Activated CD8-positive, alpha-beta T cell treated with anti-CD3 and anti-CD28 coated beads, Interleukin-2, amount 10 ng/mL, durations not matched to agents 7 days and 5 days (primary cell): ENCODE measurements at regions not wholly inside any gene's neighbourhood (a gene's known extent, or its start where the extent isn't known, plus 50 kb on each side); places are given as distances from the start of the nearest gene placed in this dataset.

ENCODE experiments used
- ATAC-seq: fragments of 150-1000 bp; cut with Tn5 transposase; one replicate; pipeline ENCODE4 v1.10.0; 2021; ENCODE audit warnings: moderate library complexity
- CTCF ChIA-PET: fragments of 350-600 bp; sonication (Branson Sonifier 250); formaldehyde crosslinking; loops from one replicate; lab custom pipeline; 2021; ENCODE audit warnings: antibody characterized with exemption; lab: Charles Lee
- POLR2A ChIA-PET: fragments of 350-600 bp; sonication (Branson Sonifier 250); formaldehyde crosslinking; loops from one replicate; lab custom pipeline; 2021; ENCODE audit warnings: antibody characterized with exemption; lab: Charles Lee
- DNase-seq: peaks from one replicate; pipeline ENCODE4 v3.0.0-alpha.2; 2020
- H3K27ac Mint-ChIP-seq: one replicate; pipeline ENCODE4 v1.8.0; 2021; ENCODE audit warnings: mild to moderate bottlenecking, mixed read lengths
- H3K27me3 Mint-ChIP-seq: one replicate; pipeline ENCODE4 v1.8.0; 2021; ENCODE audit warnings: low read depth, mixed read lengths
- H3K36me3 Mint-ChIP-seq: one replicate; pipeline ENCODE4 v1.8.0; 2021; ENCODE audit warnings: low read depth, mixed read lengths
- H3K4me1 Mint-ChIP-seq: one replicate; pipeline ENCODE4 v1.8.0; 2021; ENCODE audit warnings: low read depth, mixed read lengths
- H3K4me3 Mint-ChIP-seq: one replicate; pipeline ENCODE4 v1.8.0; 2021; ENCODE audit warnings: mild to moderate bottlenecking, mixed read lengths
- H3K9me3 Mint-ChIP-seq: one replicate; pipeline ENCODE4 v1.8.0; 2022; ENCODE audit warnings: mixed read lengths; ENCODE audit not compliant: insufficient read depth

DNA sequence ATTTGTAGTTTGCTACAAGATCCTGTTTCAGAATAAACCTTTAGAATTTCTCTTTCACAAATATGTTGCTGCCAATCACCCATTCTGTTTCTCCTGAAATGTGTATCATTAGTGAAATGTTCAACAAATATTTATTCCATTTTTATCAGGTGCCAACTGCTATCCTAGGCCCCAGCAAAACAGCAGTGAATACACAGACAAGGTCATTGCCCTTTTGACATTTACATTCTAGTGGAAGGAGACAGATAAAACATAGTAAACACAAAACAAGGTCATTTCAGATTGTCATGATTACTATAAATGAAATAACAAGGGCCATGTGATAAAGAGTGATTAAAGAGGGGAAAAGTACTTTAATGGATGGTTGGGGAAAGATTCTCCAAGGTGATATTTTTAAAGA is 404.8 kb upstream of the PHF14 start:
- H3K4me3 Mint-ChIP-seq = no peak overlapping the region
- no peaks in the 10 kb centered on the region for H3K4me1 Mint-ChIP-seq
- H3K9me3 Mint-ChIP-seq = no peaks in the 10 kb centered on the region
- H3K27ac Mint-ChIP-seq = no peak overlapping the region
- no peak for ATAC-seq
- DNase-seq = no peak
- no peaks in the 10 kb centered on the region for H3K27me3 Mint-ChIP-seq
- ChIA-PET CTCF (no interaction called here), POLR2A (no interaction called here)
- no peaks in the 10 kb centered on the region for H3K36me3 Mint-ChIP-seq

DNA sequence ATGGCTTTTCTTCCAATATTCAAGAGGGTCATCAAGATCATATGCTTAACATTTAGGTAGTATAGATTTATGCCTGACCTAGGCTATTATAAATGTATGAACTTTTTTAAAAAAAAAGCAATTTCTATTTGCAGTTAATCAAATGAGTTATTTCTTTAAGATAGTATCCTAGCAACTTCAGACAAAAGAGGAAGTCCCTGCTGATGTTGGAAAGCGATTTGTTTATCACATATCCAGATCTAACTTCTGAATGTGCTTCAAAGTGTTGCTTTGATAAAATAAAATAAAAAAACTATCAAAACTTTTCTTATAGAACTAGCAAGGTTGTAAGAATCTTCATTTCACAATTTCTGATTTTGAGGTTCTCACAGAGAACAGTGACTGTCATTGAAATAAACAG is 401.9 kb upstream of the PHF14 start:
- Mint-ChIP-seq H3K27ac (no peak overlapping the region), H3K9me3 (no peaks in the 10 kb centered on the region), H3K27me3 (no peaks in the 10 kb centered on the region), H3K36me3 (no peaks in the 10 kb centered on the region), H3K4me1 (no peaks in the 10 kb centered on the region), H3K4me3 (no peak overlapping the region)
- DNase-seq (no peak), ATAC-seq (no peak)
- ChIA-PET CTCF (no interaction called here), POLR2A (no interaction called here)

DNA sequence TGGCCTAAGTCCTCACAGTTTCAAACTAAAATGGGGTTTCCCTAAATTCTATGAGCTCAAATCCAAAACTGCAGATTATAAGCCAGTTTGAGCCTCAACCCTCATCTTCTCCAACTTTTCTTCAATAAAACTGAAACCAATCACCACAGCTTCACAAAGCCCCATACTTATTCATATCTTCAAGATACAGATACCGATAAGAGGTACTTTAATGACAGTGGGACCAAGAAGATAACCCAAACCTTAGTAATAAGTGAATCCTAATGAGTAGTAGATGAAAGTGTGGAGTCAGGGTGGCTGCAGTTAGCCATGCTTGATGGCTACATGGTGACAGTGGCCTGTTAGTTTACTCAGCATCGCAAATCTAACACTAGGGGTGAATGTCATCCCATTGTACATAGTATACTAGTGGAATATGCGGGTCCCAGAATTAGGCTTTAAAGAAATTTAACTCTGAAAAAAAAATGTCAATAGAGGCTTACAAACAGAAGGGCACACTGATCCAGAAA is 395.8 kb upstream of the PHF14 start:
- H3K27ac Mint-ChIP-seq = no peak overlapping the region
- no peaks in the 10 kb centered on the region for H3K27me3 Mint-ChIP-seq
- no peaks in the 10 kb centered on the region for H3K9me3 Mint-ChIP-seq
- ChIA-PET CTCF (no interaction called here), POLR2A (no interaction called here)
- no peaks in the 10 kb centered on the region for H3K36me3 Mint-ChIP-seq
- H3K4me1 Mint-ChIP-seq = no peaks in the 10 kb centered on the region
- H3K4me3 Mint-ChIP-seq = no peak overlapping the region
- ATAC-seq (no peak), DNase-seq (no peak)

DNA sequence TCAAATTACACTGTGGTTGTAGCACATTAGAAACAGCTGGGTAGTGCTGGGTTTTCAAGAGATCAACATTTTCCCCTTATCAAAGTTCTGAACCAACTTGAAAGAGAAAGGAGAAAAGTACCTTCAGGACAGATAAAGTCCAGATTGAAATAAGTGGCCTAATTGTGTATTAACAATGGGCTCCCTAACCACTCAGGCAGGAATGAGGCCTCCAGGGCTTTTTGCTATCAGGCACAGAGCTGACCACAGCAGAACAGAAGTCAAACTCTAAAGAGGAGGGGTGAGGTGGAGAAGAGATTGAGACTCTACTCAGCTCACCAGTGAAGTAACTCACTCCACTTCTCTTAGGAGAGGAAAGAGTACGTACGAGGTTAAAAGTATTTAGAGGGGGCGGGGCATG is 394.1 kb upstream of the PHF14 start:
- no peaks in the 10 kb centered on the region for H3K36me3 Mint-ChIP-seq
- DNase-seq = no peak
- no peaks in the 10 kb centered on the region for H3K27me3 Mint-ChIP-seq
- POLR2A ChIA-PET = interaction anchor here (0.6 kb wide), 1 partner anchor 31 kb away, joined by 3 read pairs; no protein-coding TSS in a partner anchor
- no peaks in the 10 kb centered on the region for H3K4me1 Mint-ChIP-seq
- no peak overlapping the region for H3K4me3 Mint-ChIP-seq
- no peaks in the 10 kb centered on the region for H3K9me3 Mint-ChIP-seq
- no peak overlapping the region for H3K27ac Mint-ChIP-seq
- ATAC-seq = no peak
- CTCF ChIA-PET = no interaction called here

DNA sequence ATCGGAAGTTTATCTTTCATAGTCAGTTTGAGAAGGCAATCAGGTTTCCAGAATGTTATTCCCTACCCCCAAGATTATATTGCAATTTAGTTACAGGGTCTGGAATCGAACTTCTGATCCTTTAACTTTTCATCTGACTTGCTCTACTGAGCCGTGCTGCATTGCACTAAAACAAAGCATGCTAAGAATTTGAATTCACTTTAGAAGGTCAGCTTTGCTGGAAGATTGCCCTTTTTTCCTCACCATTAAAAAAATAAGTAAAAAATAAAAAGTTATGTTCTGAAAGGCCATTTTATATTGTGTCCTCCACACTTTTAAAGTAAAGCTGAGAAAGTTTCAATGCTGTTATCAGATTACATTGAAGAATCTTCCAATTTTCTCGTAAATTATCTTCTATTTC is 388.8 kb upstream of the PHF14 start:
- POLR2A ChIA-PET = no interaction called here
- H3K4me3 Mint-ChIP-seq = no peak overlapping the region
- ATAC-seq = no peak

DNA sequence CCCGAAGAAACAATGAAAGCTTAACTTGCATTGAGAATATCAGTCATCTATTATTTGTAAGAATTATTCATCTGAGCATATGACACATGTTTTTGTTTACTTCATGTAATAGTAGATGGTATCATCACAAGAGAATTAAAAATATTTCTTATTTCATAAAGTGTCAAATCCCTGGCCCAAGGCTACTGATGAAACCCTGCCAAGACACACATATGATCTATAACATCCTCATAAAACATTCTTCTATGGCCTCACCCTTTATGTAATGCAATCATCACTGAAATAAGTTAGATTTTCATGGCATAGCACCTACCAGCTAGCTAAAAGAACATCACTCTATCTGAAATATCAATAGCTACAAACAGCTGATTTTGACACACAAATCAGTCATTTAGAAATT is 385.6 kb upstream of the PHF14 start:
- peaks cover 2% of the 10 kb centered on the region for H3K27me3 Mint-ChIP-seq
- H3K27ac Mint-ChIP-seq = no peak overlapping the region
- ATAC-seq (no peak), DNase-seq (no peak)
- ChIA-PET POLR2A (no interaction called here), CTCF (no interaction called here)
- H3K4me1 Mint-ChIP-seq = no peaks in the 10 kb centered on the region
- no peaks in the 10 kb centered on the region for H3K9me3 Mint-ChIP-seq
- H3K4me3 Mint-ChIP-seq = no peak overlapping the region
- no peaks in the 10 kb centered on the region for H3K36me3 Mint-ChIP-seq

More for the DNA sequence above, 388.8 kb upstream of the PHF14 start:
- CTCF ChIA-PET = no interaction called here
- Mint-ChIP-seq H3K4me1 (no peaks in the 10 kb centered on the region), H3K27me3 (peaks cover 2% of the 10 kb centered on the region), H3K27ac (no peak overlapping the region), H3K9me3 (no peaks in the 10 kb centered on the region), H3K36me3 (no peaks in the 10 kb centered on the region)
- no peak for DNase-seq

DNA sequence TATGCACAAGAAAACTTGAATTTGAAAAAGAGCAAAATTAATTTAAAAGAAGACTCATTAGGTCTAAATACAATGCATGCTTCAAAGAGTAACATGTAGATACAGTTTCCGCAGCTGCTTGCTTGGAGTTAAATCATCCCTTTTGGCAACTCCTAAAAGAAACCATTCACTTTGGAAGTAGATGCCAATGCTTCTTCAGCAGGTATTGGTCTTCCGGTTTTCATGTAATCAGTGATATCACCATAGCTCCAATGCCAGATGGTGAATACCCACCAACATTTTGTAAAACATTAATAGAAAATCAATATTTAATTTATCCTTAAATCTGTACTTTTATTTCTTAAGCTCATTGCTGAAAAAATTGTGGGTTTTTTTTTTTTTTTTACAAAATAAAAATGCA is 381.1 kb upstream of the PHF14 start:
- DNase-seq = no peak
- peaks cover 2% of the 10 kb centered on the region for H3K27me3 Mint-ChIP-seq
- no peak for ATAC-seq
- ChIA-PET POLR2A (no interaction called here), CTCF (interaction anchor here (0.6 kb wide), 1 partner anchor 28 kb away, joined by 3 read pairs; no protein-coding TSS in a partner anchor)
- H3K4me1 Mint-ChIP-seq = no peaks in the 10 kb centered on the region
- H3K36me3 Mint-ChIP-seq = no peaks in the 10 kb centered on the region
- H3K27ac Mint-ChIP-seq = no peak overlapping the region
- H3K4me3 Mint-ChIP-seq = no peak overlapping the region
- H3K9me3 Mint-ChIP-seq = no peaks in the 10 kb centered on the region

DNA sequence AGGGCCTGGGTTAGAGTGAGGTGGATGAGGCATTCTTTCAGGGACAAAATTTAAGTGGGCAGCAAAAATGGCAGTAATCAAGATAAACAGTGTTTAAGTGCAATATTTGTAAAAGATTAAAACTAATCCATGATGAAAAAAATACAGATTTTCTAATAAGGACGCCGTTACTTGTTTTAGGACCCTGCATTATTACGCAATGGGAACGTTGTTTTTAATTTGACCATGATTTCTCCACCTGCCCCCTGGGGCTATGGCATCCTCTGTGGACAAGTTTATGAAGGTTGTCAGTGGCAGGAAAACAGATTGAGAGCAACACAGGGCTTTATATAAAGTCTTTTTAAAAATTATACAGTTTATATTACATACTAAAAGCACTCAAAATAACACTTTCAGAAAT is 380.6 kb upstream of the PHF14 start:
- H3K9me3 Mint-ChIP-seq = no peaks in the 10 kb centered on the region
- no peak overlapping the region for H3K4me3 Mint-ChIP-seq
- H3K27ac Mint-ChIP-seq = no peak overlapping the region
- H3K36me3 Mint-ChIP-seq = no peaks in the 10 kb centered on the region
- H3K27me3 Mint-ChIP-seq = peaks cover 2% of the 10 kb centered on the region
- no peaks in the 10 kb centered on the region for H3K4me1 Mint-ChIP-seq
- DNase-seq (no peak), ATAC-seq (no peak)
- CTCF ChIA-PET = no interaction called here
- POLR2A ChIA-PET = no interaction called here

DNA sequence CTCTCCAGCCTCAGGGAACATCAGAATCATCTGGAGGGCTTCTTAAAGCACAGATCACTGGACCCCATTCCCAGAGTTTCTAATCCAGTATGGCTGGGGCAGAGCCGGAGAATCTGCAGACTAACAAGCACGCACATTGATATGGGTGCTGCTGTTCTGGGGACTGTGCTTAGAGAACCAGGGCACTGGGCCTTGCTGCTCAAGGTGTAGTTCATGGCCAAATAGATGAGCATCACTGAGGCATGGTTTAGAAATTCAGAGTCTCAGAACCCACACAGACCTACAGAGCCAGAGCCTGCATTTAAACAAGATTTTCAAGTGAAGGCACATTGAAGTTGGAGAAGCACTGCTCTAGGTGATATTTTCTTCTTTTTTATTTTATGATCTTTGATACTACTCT is 376.8 kb upstream of the PHF14 start:
- no peaks in the 10 kb centered on the region for H3K27me3 Mint-ChIP-seq
- H3K36me3 Mint-ChIP-seq = no peaks in the 10 kb centered on the region
- no peak overlapping the region for H3K4me3 Mint-ChIP-seq
- H3K9me3 Mint-ChIP-seq = no peaks in the 10 kb centered on the region
- ChIA-PET POLR2A (no interaction called here), CTCF (no interaction called here)
- no peak overlapping the region for H3K27ac Mint-ChIP-seq
- ATAC-seq = no peak
- H3K4me1 Mint-ChIP-seq = no peaks in the 10 kb centered on the region
- DNase-seq = no peak

DNA sequence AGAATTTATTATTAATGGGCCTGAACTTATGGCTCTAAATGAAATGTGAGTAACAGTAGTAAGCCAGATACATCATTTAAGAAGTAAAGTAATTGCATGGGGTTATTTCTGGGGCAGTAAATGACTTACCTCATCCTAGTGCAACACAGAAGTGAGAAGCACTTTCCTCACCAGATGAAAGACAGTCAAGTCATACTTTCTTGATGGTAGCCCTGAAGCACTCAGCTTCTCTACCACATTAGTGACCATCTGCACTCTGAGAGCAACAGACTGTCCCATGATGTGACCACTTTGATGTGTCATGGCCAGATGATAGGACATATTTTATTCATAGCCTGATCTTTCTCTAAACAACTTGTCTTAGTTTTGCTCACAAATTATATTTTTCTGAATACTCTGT is 369.5 kb upstream of the PHF14 start:
- no peaks in the 10 kb centered on the region for H3K27me3 Mint-ChIP-seq
- DNase-seq (no peak), ATAC-seq (no peak)
- H3K36me3 Mint-ChIP-seq = no peaks in the 10 kb centered on the region
- no peak overlapping the region for H3K4me3 Mint-ChIP-seq
- no peaks in the 10 kb centered on the region for H3K9me3 Mint-ChIP-seq
- no peak overlapping the region for H3K27ac Mint-ChIP-seq
- no peaks in the 10 kb centered on the region for H3K4me1 Mint-ChIP-seq
- ChIA-PET CTCF (no interaction called here), POLR2A (no interaction called here)

DNA sequence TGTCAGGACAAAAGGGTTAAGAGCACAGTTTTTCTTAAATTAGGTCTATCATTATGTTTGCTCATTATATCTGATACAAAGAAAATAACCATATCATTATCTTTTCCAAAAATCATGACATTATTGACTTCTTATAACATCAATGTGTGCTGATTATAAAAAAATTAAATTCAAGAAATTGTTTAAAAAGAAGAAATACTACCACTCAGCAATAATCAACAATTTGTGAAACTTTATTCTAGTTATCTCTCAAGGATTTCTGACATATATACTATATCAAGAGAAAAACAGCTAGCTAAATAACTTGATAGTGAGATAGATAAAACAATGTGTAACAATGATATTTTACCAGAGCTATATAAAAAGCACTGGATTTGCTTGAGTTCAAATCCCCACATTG is 360.7 kb upstream of the PHF14 start:
- POLR2A ChIA-PET = no interaction called here
- DNase-seq = no peak
- Mint-ChIP-seq H3K4me3 (no peak overlapping the region), H3K9me3 (no peaks in the 10 kb centered on the region), H3K36me3 (no peaks in the 10 kb centered on the region), H3K27me3 (no peaks in the 10 kb centered on the region), H3K27ac (no peak overlapping the region), H3K4me1 (no peaks in the 10 kb centered on the region)
- no peak for ATAC-seq
- CTCF ChIA-PET = no interaction called here

DNA sequence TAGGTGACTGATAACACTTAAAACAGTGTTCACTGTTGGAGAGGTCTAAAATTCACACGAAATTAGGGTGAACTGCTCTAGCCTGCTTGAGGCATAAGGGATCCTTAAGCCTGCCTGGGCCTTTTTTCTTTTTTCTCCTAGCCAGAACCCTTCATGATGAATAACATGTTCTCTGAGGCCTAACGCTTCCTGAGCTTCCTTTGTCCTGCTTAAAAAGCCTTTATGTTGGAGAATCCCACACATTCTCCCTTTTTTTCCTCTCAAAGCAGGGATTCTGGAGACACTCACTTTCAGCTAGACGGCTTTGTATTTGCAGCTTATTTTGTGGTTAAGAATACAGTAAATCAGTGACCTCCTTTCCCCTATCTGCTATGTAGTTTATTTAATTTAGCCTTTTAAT is 354.7 kb upstream of the PHF14 start:
- ChIA-PET POLR2A (no interaction called here), CTCF (no interaction called here)
- H3K4me3 Mint-ChIP-seq = no peak overlapping the region
- DNase-seq (no peak), ATAC-seq (no peak)
- H3K36me3 Mint-ChIP-seq = no peaks in the 10 kb centered on the region
- no peaks in the 10 kb centered on the region for H3K9me3 Mint-ChIP-seq
- H3K27ac Mint-ChIP-seq = no peak overlapping the region
- no peaks in the 10 kb centered on the region for H3K4me1 Mint-ChIP-seq
- H3K27me3 Mint-ChIP-seq = no peaks in the 10 kb centered on the region

DNA sequence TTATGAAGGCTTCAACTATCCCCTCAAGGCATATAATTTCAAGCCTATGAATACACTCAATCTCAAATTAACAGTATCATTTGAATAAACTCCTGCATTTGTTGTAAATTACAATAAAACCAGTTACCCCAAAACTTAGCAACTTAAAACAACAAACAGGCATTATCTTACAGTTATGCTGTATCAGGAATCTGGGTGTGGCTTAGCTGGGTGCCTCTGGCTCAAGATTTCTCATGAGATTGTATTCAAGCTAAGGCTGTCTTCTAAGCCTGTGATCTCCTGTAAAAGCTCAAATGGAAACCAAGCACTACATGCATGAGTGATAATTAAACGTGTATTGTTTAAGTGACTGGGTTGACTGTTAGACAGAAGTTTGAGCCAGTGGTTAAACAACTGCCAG is 341.0 kb upstream of the PHF14 start:
- POLR2A ChIA-PET = no interaction called here
- Mint-ChIP-seq H3K36me3 (no peaks in the 10 kb centered on the region), H3K4me1 (peaks cover 3% of the 10 kb centered on the region), H3K9me3 (peaks cover 4% of the 10 kb centered on the region), H3K27me3 (peaks cover 10% of the 10 kb centered on the region), H3K4me3 (no peak overlapping the region), H3K27ac (no peak overlapping the region)
- CTCF ChIA-PET = no interaction called here
- DNase-seq (no peak), ATAC-seq (no peak)
